GM19372 (cell line): ENCODE measurements at regions not wholly inside any gene's neighbourhood (a gene's known extent, or its start where the extent isn't known, plus 50 kb on each side); places are given as distances from the start of the nearest gene placed in this dataset.

Experiments
- ATAC-seq: cut with Tn5 transposase; IDR thresholded peaks from one replicate; pipeline ENCODE4 v1.9.1; 2021; ENCODE audit warnings: mild to moderate bottlenecking, low read depth, moderate library complexity; ENCODE audit not compliant: unreplicated experiment

DNA sequence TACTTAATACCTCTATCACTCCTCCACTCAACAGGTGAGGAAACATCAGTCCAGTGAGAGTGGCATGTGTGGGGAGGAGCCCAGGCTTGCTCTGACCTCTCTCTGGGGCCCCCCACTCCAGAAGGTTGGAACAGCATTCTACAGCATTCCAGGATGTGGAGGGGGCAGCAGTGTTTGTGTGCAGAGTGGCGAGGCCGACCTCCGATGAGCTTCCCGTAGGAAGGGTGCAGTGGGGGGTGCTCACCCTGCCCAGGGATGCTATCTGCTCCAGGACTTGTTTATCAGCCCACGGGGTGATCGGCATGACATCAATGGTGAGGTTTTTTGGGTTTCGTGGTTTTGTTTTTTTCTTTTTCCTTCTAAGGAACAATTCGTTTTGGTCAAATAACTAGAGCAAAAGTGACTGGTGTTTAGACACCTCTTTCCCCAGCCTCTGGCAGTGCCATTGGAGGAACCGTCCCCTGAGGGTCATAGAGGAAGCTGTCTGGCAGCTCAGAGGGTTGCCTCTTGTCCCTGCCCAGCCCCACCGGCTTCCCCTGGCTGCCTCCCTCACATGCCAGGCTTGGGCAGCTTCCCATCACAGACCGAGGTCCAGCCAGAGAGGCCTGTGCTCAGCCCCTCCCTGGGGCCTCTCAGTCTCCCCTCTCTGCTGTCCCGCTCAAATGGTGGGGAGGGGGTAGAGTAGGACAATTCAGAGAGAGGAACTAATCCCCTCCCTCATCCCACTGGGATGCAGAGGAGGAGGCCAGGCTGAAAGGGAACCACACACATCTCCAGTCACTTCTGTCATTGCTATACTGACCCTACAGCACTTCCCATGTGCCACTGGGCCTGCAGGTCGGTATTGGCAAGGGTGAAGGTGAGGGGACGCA, 96.5 kb downstream of the ZFP36L2 start:
- ATAC-seq = no peak

DNA sequence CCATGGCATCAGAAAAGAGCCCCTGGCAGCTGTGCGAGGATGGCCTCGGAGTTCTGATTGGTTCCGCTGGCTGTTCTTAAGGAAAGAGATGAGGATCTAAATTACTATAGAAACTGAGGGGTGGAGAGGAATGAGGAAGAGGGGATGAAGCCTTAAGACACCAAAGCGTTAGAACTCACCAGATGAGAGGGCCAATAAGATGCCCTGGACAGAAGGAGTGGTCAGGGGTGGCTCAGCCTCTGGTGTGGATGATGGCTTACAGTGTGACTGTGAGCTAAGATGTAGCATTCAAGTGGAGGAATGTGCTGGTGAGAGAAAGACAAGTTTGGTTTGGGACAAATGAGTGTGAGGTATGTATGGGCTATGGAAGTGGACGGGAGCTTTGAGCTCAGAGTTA, 97.8 kb downstream of the ZFP36L2 start:
- no peak for ATAC-seq

DNA sequence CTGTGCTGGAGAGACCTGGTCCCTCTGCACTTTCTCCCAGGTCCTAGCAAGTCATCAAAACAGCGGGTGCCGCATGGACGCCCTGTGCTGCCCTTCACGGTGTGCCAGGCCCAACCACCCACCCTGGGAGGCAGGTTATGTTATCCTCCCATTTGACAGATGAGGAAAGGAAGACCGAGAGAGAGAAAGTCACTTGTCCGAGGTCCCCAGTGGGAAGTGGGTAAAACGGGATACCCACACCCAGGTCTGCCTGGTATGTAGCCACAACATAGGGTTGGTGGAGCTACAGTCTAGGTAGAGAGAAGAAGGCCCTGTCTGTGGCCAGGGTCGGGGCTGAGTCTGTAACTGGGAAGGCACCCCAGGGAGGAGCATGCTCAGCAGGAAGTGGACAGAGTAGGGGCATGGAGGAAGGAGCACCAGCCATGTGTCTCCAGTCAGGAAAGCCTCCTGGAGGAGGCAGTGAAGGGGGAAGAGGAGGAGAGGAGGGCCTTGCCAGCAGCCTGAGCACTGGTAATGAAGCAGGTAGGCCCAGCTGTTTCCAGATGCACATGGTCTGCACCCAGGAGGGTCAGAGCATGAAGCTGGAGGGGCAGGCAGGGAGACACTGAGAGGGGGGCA, 98.4 kb downstream of the ZFP36L2 start:
- no peak for ATAC-seq

DNA sequence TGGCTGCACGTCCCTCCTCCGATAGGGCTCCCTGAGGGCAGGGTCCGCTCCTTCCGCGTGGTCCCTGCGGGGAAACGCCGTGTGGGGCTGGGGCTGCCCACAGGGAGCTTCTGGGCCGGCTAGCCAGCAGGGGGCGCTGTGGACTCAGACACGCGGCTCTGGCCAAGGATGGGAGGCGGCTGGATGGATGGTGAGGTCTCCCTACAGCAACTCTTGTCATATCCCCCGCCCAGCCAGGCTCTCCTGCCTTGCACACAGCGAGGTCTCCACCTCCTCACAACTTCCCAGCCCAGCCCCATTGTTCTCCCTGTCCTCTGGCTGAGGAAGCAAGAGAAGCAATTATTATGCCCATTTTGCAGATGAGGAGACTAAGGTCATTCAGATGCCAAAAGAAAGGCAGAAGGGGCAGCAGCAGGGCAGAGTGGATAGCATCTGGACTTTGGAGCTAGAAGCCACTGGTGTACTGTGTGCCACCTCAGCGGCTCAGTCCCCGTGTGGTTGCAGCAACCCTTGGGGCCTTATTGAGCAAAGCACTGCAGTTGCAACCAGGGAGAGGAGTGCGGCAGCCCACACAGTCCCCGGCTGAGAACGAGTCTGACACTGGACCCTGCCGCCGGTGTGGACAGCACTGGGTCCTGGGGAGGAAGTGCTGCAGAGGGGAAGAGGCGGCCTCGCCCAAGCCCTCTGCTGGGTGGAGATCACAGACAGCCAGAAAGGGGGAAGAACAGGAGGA, 99.0 kb downstream of the ZFP36L2 start:
- ATAC-seq = no peak

DNA sequence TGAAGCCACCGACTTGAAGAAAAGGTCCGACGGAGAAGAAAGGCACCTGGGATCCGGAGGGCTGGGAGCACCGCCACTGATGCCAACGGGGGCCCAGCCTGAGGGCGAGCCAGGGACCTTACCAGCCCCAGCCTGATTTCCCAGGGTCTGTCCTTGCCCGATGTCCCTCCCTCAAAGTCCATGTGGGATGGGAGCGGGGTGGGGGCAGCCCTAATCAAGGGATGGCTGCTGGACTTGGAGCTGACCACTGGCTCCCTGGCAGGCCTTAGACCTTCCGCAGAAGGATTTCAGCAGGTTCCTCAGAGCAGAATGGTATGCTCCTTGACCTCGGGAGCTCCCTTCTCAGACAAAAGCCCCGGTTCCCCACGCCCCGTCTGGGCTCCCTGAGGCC, 99.6 kb downstream of the ZFP36L2 start:
- no peak for ATAC-seq

DNA sequence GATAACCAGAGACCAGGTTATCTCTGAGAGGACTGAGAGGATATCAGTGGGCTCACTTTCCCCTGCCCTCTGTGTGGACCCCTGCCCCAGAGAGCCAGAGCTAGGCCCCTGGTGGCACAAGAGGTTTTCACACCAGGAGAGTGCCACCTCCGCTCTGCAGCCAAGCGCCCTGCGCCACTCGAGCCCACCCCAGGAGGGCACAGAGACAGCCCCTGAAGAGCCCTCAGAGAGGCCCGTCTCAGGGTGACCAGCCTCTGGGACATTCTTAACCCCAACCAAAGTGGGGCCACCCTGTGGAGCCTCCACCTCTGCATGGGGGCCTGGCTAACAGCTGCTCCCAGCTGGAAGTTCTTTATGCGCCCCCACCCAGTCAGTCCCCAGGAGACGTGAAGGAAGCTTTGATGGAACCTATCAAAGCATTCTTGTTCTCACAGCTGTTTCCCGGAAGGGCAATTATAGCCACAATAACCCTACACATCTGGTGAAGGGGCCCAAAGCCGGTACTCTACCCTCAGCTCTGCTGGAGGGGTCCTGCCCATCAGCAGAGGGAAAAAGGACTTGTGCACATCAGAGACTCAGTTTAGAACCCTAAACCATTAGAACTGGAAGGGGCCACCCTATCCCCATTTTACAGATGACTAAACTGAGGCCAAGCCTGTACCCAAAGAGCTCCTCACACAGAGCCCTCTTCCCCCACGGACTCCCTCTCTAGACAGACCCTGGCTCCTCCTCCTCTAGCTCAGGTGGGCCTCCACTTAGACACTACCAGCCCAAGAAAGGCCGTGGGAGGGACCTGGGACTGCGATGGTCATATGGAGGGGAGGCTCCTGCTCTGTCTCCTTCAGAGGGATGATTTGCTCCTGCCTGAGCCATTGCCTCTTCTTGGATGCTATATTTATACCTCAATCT, 101.1 kb downstream of the ZFP36L2 start:
- ATAC-seq = no peak

DNA sequence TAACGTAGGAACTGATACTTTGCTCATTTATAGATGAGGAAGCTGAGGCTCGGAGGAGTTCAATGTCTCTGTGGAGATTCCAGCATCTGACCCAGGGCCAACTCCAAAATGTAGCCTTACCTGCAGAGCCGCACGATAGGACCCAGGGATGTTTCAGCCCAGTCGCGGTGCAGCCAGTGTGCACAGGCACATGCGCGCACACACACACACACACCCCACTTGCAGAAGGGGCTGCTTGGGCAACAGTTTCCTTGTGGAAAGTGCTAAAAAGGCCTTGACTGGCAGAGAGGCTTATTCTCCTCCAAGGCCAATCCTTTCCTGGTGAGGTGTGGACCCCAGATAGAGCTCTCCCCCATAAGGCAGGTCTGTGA, 101.7 kb downstream of the ZFP36L2 start:
- ATAC-seq = no peak

DNA sequence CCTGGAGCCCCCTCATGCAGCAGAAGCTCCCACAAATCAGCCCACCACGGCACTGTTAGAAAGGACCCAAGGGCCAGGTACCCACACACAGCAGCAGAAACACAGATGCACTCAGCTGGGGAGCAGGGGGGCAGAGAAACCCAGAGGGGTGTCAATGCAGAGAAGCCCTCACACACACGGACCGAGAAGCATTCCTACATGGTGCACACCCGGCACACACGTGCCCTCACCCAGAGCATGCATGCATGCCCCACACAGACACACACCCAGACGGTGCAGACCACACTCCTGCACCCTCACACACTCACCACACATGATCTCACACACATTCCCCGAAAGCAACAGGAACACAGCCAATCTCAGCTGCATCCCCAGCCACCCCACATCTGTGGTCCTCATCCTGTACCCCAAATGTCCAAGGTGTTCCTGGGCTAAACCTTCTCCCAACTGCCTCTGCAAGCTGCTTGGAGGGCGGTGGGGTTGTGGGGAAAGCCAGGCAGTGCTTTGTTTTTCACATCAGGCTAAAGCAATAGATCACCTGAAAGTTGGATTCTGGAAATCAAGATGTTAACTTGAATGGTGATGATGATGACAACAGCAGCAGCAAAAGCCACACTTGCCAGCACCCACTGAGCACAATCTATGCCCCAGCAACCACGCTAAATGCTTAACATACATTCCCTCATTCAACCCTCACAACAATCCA, 102.3 kb downstream of the ZFP36L2 start:
- no peak for ATAC-seq

DNA sequence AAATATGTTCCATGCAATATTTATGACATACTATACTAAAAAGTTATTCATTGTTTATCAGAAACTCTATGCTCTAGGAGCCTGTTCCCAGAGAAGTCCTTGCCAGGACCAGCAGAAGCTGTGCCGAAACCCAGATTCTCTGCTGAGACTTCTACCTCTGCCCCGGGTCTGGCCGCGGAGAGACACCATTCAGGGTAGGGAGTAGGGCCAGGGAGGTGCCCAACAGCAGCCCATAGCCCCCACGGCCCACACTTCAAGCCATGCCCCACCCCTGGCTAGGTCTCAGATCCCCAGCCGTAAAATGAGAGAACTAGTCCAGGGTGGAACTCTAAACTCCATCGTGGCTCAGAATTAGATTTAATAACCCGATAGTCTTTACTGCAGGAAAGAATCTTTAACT, 102.9 kb downstream of the ZFP36L2 start:
- ATAC-seq = no peak

DNA sequence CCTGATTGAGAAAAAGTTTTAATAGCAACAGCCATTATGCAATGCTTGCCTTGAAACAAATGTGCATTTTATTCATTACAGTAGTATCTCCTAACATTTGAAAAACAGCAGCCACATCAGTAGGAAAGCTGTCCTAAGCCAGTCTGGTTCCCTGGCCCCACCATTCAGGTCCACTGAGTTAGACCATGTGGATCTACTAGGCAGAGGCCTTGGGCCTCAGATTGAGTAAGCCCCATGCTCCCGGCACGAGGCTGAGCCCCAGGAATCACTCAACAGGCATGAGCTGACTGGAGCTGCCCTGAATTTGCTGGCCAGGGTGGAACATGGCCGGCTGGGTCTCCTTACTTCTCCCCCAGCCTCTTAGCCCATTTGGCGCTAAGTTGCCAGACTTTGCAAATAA, 103.4 kb downstream of the ZFP36L2 start:
- no peak for ATAC-seq

DNA sequence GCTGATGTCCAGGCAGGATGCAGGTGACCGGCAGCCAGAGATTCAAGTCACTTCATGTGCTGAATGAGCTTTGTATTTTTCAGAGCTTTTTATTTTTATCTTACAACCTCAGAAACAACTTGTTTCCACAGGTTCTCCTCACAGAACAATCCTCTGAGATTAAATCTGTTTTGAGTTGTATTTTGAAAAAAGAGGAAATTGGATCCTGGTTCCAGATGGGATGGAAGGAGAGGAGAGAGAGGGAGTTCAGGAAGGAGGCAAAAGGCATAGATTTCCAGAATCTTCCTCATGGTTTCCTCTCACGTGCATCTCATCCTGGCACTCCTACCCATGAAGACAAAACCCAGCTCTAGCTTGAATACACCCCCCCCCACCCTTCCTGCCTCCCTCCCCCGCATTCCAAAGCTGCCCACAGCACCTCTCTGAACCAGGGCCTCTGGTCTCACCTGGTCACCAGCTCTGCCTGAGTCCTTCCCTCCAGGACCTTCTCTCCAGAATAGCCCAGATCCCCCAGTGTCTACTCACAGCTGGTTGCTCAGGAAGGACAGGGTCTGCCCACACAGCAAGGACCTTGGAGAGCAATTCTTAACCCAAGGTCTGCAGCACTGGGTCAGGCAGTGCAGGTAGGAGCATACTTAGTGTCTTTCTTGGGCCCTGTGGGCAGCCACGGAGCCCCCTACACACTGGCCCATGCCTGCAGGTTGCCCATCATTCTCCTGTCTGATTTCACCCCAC, 104.7 kb downstream of the ZFP36L2 start:
- ATAC-seq = no peak

DNA sequence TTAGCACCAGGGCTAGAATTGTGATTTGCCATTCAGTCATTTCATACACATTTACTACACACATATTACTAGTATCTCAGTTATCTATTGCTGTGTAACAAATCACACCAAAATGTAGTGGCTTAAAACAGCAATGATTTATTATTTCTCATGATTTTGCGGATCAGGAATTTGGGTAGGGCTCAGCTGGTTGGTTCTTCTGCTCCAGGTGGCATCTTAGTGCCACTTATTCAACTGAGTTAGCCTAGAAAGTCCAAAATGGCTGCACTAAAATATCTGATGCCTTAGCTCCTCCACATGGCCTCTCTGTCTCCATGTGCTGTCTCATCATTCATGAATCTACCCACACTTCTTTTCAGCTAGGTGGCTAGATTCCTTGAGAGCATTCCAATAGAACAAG, 107.1 kb downstream of the ZFP36L2 start:
- ATAC-seq = no peak

DNA sequence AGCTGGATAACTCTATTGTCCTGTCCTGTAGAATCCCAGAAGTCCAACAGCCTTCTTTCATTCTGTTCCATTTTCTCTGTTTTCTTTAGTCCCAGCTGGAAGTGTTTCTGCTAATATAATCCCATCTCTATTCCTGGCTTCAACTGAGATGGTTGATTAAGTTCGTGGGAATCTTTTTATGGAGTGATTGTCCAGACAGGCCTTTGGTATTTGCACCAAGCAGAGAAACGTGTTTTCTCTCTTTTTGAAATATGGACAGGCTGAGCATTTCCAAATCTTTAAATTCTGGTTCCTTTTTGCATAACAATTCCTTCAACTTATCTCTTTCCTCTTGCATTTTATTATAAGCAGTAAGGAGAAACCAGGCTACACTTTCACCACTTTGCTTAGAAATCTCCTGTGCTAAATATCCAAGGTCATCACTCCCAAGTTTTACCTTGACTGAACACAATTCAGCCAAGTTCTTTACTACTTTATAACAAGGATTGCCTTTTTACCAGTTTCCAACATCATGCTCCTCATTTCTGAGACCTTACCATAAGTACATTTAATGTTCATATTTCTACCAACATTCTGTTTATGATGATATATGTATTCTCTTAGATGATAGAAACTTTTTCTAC, 108.8 kb downstream of the ZFP36L2 start:
- ATAC-seq = no peak

DNA sequence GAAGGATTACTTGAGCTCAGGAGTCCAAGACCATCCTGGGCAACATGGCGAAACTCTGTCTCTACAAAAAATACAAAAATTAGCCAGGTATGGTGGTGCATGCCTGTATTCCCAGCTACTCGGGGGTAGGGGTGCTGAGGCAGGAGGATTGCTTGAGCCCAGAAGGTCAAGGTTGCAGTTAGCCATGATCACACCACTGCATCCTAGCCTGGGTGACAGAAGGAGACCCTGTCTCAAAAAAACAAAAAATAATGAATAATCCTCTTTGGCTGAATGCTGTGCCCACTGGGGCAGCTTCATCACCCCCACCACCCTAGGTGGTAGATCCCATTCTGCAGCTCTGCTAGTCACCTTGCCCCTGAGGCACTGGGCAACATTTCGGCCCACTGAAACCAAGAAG, 109.4 kb downstream of the ZFP36L2 start:
- no peak for ATAC-seq

DNA sequence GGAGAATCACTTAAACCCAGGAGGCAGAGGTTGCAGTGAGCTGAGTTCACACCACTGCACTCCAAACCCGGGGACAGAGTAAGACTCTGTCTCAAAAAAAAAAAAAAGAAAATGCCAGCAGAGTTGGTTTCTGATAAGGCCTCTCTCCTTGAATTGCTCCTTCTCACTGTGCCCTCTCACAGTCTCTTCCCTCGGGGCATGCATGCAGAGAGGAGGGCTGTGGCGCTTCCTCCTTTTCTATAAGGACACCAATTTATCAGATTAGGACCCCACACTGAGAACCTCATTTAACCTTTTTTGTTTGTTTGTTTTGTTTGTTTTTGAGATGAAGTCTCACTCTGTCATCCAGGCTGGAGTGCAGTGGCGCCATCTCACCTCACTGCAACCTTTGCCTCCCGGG, 110.5 kb downstream of the ZFP36L2 start:
- no peak for ATAC-seq

DNA sequence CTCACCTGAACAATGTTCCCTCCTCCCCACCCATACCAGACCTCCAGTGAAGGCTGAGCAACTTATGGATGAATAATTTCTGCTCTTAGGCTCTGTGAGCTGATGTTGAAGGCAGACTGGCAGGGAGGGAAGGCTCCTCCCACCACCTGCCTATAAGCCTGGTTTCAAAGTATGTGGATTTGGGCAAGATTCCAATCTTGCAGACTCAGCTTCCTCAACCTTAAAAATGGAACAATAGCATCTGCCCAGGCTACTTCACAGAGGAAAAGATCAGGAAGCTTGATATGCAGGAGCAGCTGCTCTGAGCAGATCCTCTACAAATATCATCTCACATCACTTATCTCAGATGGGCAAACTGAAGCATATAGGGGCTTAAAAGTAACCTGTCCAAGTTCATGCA, 112.2 kb downstream of the ZFP36L2 start:
- ATAC-seq = no peak

DNA sequence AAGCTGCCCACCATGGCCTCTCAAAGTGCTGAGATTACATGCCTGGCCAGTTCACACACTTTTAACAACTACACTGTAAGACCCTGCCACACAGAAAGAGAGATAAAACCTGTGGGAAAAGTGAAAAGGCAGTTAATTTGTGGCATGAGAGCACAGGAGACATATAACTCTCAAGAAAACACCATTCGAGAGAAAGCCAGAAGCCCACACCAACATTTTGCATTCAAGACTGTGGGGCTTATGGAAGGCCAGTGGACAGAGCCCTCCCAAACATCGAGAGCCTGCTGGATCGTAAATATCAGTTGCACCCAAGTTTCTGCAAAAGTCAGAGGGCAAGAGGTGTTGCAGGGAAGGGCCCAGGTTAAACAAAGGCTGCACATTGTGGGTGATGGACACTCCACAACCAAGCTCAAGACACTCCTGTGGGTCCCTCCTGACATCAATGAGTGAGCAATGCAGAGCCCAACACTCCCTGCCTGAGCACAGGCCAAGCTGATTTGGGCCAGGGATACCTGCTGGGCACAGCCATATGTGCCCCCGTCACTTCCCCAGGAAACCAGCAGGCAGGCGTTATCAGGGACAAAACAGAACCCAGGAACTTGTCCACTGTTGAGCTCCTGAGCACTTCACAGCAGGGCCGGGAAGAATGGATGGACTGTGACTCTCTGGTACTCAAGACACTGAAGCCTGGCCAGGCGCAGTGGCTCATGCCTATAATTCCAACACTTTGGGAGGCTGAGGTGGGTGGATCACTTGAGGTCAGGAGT, 114.4 kb downstream of the ZFP36L2 start:
- no peak for ATAC-seq

DNA sequence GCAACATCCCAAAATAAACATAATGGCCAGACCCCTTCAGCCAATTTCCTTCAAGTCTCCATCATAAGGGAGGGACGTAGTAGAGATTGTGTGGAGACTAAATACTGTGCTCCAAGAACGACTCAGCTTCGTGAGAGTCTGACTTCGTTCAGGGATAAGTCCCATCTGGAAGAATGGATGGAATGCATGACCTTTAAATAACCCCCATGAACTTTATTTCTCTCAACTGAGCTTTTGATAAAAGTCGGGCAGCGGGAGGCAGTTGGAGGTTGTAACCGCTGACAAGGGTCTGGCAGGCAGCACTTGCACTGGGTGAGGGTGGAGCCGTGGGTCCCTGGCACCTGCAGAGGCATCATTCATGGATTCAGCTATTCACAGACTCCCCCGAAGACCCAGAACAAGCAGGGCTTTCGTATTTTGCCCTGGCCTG, 115.9 kb downstream of the ZFP36L2 start:
- no peak for ATAC-seq
